Progenitor cell of endocrine pancreas (in vitro differentiated cells): ENCODE measurements at regions not wholly inside any gene's neighbourhood (a gene's known extent, or its start where the extent isn't known, plus 50 kb on each side); places are given as distances from the start of the nearest gene placed in this dataset.

Experiments
- DNase-seq: peaks from one replicate; pipeline ENCODE4 v3.0.0; 2021; ENCODE audit warnings: low spot score; ENCODE audit not compliant: unreplicated experiment
- H3K27ac Mint-ChIP-seq: 2 replicates; pipeline ENCODE4 v1.8.0; 2021; ENCODE audit warnings: mild to moderate bottlenecking, moderate library complexity, mixed read lengths
- H3K27me3 Mint-ChIP-seq: 2 replicates; pipeline ENCODE4 v1.8.0; 2021; ENCODE audit warnings: mixed read lengths
- H3K36me3 Mint-ChIP-seq: 2 replicates; pipeline ENCODE4 v1.8.0; 2022; ENCODE audit warnings: mixed read lengths; ENCODE audit not compliant: insufficient read depth
- H3K4me1 Mint-ChIP-seq: 2 replicates; pipeline ENCODE4 v1.8.0; 2021; ENCODE audit warnings: low read depth, mixed read lengths
- H3K4me3 Mint-ChIP-seq: 2 replicates; pipeline ENCODE4 v1.8.0; 2021; ENCODE audit warnings: low read depth, mild to moderate bottlenecking, moderate library complexity, mixed read lengths
- H3K9me3 Mint-ChIP-seq: 2 replicates; pipeline ENCODE4 v1.8.0; 2021; ENCODE audit warnings: low read depth, mixed read lengths
- CTCF ChIP-seq: fragments of 200-600 bp; sonication (generic); IDR thresholded peaks from one replicate; pipeline ENCODE4 v1.5.0; 2021; ENCODE audit warnings: antibody characterized with exemption, mild to moderate bottlenecking; ENCODE audit not compliant: unreplicated experiment

GRCh38 chr13:44795176-44795575 is 194.1 kb downstream of the NUFIP1 start:
- Mint-ChIP-seq H3K27me3 (no peaks in the 10 kb centered on the region), H3K4me1 (no peaks in the 10 kb centered on the region), H3K36me3 (no peaks in the 10 kb centered on the region), H3K9me3 (no peaks in the 10 kb centered on the region), H3K4me3 (no peak overlapping the region), H3K27ac (no peak overlapping the region)
- TF ChIP-seq CTCF, result no peak
- no peak for DNase-seq

- TF ChIP-seq CTCF, result no peak
- no peak overlapping the region for H3K4me3 Mint-ChIP-seq
- H3K9me3 Mint-ChIP-seq, result no peaks in the 10 kb centered on the region
- H3K27ac Mint-ChIP-seq, result no peak overlapping the region
- no peaks in the 10 kb centered on the region for H3K4me1 Mint-ChIP-seq
- H3K27me3 Mint-ChIP-seq, result no peaks in the 10 kb centered on the region
- no peaks in the 10 kb centered on the region for H3K36me3 Mint-ChIP-seq
- no peak for DNase-seq
Measured at GRCh38 chr13:44792096-44792495, 197.2 kb downstream of the NUFIP1 start.

- H3K4me1 Mint-ChIP-seq, result no peaks in the 10 kb centered on the region
- no peaks in the 10 kb centered on the region for H3K27me3 Mint-ChIP-seq
- TF ChIP-seq CTCF, result no peak
- DNase-seq, result no peak
- H3K4me3 Mint-ChIP-seq, result no peak overlapping the region
- H3K36me3 Mint-ChIP-seq, result no peaks in the 10 kb centered on the region
- no peak overlapping the region for H3K27ac Mint-ChIP-seq
- no peaks in the 10 kb centered on the region for H3K9me3 Mint-ChIP-seq
Measured at GRCh38 chr13:44790289-44790688, 199.0 kb downstream of the NUFIP1 start.

- TF ChIP-seq CTCF, result no peak
- no peak for DNase-seq
- Mint-ChIP-seq H3K36me3 (no peaks in the 10 kb centered on the region), H3K4me3 (no peak overlapping the region), H3K9me3 (no peaks in the 10 kb centered on the region), H3K27ac (no peak overlapping the region), H3K4me1 (peaks cover 3% of the 10 kb centered on the region), H3K27me3 (no peaks in the 10 kb centered on the region)
Measured at GRCh38 chr13:44787617-44788016, 201.7 kb downstream of the NUFIP1 start.

GRCh38 chr13:44786756-44787155 is 202.5 kb downstream of the NUFIP1 start:
- Mint-ChIP-seq H3K4me3 (no peak overlapping the region), H3K36me3 (no peaks in the 10 kb centered on the region)
- no peak for DNase-seq

More at GRCh38 chr13:44786756-44787155, 202.5 kb downstream of the NUFIP1 start:
- TF ChIP-seq CTCF, result no peak
- H3K9me3 Mint-ChIP-seq, result no peaks in the 10 kb centered on the region
- H3K27ac Mint-ChIP-seq, result no peak overlapping the region
- H3K4me1 Mint-ChIP-seq, result peaks cover 3% of the 10 kb centered on the region
- no peaks in the 10 kb centered on the region for H3K27me3 Mint-ChIP-seq
